CD4-positive, alpha-beta T cell (primary cell): ENCODE measurements at regions not wholly inside any gene's neighbourhood (a gene's known extent, or its start where the extent isn't known, plus 50 kb on each side); places are given as distances from the start of the nearest gene placed in this dataset.

Experiments used
- ATAC-seq: fragments of 200-7000 bp; cut with Tn5 transposase; one replicate; pipeline ENCODE4 v1.10.0; 2022; ENCODE audit warnings: mild to moderate bottlenecking; ENCODE audit not compliant: poor library complexity
- CTCF ChIA-PET: fragments of 350-600 bp; sonication (Branson Sonifier 250); formaldehyde crosslinking; loops from one replicate; lab custom pipeline; 2021; ENCODE audit warnings: antibody characterized with exemption, inconsistent platforms; lab: Charles Lee
- POLR2A ChIA-PET: fragments of 350-600 bp; sonication (Branson Sonifier 250); formaldehyde crosslinking; loops from one replicate; lab custom pipeline; 2021; ENCODE audit warnings: antibody characterized with exemption, inconsistent platforms; lab: Charles Lee
- DNase-seq, 14 experiments: peaks; one replicate each; pipeline ENCODE4 v3.0.0-alpha.2; 2013 to 2020; ENCODE audit warnings: mixed read lengths in 2 of 14
- H3K27ac ChIP-seq, 2 donors: one replicate each; pipeline versions ENCODE4 v1.5.1 to v1.7.0; 2013; ENCODE audit warnings: low read length in 2 of 2, low read depth in 1 of 2, mild to moderate bottlenecking in 1 of 2
- H3K27me3 ChIP-seq, 2 experiments: 1 replicate in 1 of 2; 2 replicates in 1 of 2; pipeline versions ENCODE4 v1.6.1 to v1.7.0; 2013; ENCODE audit warnings: low read length in 2 of 2, control low read depth in 1 of 2, mild to moderate bottlenecking in 1 of 2, moderate library complexity in 1 of 2; ENCODE audit not compliant: insufficient read depth in 2 of 2, control insufficient read depth in 1 of 2
- H3K36me3 ChIP-seq: one replicate; pipeline ENCODE4 v1.6.1; 2013; ENCODE audit warnings: low read length, control low read depth; ENCODE audit not compliant: insufficient read depth
- H3K4me1 ChIP-seq: one replicate; pipeline ENCODE4 v1.6.1; 2013; ENCODE audit warnings: low read length, control low read depth; ENCODE audit not compliant: insufficient read depth
- H3K4me3 ChIP-seq: one replicate; pipeline ENCODE4 v1.5.1; 2013; ENCODE audit warnings: mild to moderate bottlenecking, low read length, moderate library complexity
- H3K9me3 ChIP-seq, 2 experiments: 1 replicate in 1 of 2; 2 replicates in 1 of 2; pipeline versions ENCODE4 v1.6.1 to v1.7.0; 2013; ENCODE audit warnings: low read length in 2 of 2, mild to moderate bottlenecking in 2 of 2, control low read depth in 1 of 2, moderate library complexity in 1 of 2; ENCODE audit not compliant: control insufficient read depth in 1 of 2, insufficient read depth in 1 of 2
- H3K27ac Mint-ChIP-seq: one replicate; pipeline ENCODE4 v1.8.0; 2020; ENCODE audit warnings: mixed read lengths
- H3K27me3 Mint-ChIP-seq: one replicate; pipeline ENCODE4 v1.8.0; 2021; ENCODE audit warnings: mixed read lengths
- H3K36me3 Mint-ChIP-seq: one replicate; pipeline ENCODE4 v1.8.0; 2021; ENCODE audit warnings: low read depth, mixed read lengths
- H3K4me1 Mint-ChIP-seq: one replicate; pipeline ENCODE4 v1.8.0; 2021; ENCODE audit warnings: low read depth, mixed read lengths
- H3K4me3 Mint-ChIP-seq: one replicate; pipeline ENCODE4 v1.8.0; 2020; ENCODE audit warnings: mild to moderate bottlenecking, mixed read lengths
- H3K9me3 Mint-ChIP-seq: one replicate; pipeline ENCODE4 v1.8.0; 2020; ENCODE audit warnings: mixed read lengths
- intact Hi-C, 2 experiments: fragments of 100-400 bp; cut with DNase I in 1 of 2; cut with micrococcal nuclease in 1 of 2; formaldehyde crosslinking; loops; one replicate each; pipeline versions ENCODE4 v1.15.1 to v1.9.0; 2023 to 2025; cut with DNase I, micrococcal nuclease
- TF ChIP-seq, protein P1 (sequence below): fragments of 200-600 bp; IDR thresholded peaks from one replicate; pipeline ENCODE4 v1.8.0; 2022; ENCODE audit warnings: antibody characterized with exemption, mild to moderate bottlenecking

DNA sequence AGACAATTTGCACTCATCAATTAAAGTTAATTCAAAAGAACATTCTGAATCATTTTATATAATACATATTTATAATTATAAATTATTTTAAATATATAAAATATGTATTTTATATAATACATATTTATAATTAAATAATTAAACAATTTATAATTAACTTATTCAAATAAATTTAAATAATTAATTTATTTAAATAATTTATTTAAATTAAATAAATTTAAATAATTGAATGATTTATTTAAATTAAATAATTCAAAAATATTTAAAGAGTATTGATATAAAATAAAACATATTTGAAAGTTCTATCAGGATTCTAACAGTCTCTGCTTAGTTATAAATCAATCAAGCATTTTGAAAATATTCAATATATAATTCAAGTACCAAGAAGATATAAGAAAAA is 775.5 kb upstream of the CTNND2 start:
- ChIA-PET POLR2A (no interaction called here), CTCF (no interaction called here)
- DNase-seq = no peak
- intact Hi-C loops = no loop called here
- Histone ChIP-seq H3K9me3 (no peaks in the 10 kb centered on the region), H3K27ac (no peak overlapping the region), H3K36me3 (no peaks in the 10 kb centered on the region), H3K4me1 (no peaks in the 10 kb centered on the region), H3K4me3 (no peak overlapping the region), H3K27me3 (no peaks in the 10 kb centered on the region)
- H3K9me3 Mint-ChIP-seq = peaks cover 8% of the 10 kb centered on the region
- no peak overlapping the region for H3K4me3 Mint-ChIP-seq
- TF ChIP-seq, protein P1, sequence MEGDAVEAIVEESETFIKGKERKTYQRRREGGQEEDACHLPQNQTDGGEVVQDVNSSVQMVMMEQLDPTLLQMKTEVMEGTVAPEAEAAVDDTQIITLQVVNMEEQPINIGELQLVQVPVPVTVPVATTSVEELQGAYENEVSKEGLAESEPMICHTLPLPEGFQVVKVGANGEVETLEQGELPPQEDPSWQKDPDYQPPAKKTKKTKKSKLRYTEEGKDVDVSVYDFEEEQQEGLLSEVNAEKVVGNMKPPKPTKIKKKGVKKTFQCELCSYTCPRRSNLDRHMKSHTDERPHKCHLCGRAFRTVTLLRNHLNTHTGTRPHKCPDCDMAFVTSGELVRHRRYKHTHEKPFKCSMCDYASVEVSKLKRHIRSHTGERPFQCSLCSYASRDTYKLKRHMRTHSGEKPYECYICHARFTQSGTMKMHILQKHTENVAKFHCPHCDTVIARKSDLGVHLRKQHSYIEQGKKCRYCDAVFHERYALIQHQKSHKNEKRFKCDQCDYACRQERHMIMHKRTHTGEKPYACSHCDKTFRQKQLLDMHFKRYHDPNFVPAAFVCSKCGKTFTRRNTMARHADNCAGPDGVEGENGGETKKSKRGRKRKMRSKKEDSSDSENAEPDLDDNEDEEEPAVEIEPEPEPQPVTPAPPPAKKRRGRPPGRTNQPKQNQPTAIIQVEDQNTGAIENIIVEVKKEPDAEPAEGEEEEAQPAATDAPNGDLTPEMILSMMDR = no peak
- H3K27me3 Mint-ChIP-seq = no peaks in the 10 kb centered on the region
- H3K27ac Mint-ChIP-seq = no peak overlapping the region
- ATAC-seq = no peak
- no peaks in the 10 kb centered on the region for H3K36me3 Mint-ChIP-seq
- H3K4me1 Mint-ChIP-seq = no peaks in the 10 kb centered on the region

DNA sequence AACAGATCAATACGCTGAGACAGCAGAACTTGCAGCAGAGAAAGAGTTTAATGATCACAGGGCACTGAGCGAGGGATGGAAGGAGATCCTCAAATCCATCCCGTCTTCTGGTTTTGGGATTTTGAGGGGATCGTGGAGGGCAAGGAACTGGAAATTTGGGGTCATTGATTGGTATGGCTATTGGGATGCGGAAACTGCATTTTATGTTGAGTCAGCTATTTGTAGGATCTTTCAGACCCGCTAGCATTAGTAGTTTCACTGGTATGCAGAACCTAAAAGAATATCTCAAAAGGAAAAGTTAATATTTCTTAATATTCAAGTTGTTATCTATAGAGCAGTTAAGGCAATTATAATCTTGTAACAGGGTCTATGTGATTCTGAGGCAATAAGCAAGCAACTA is 771.7 kb upstream of the CTNND2 start:
- Mint-ChIP-seq H3K36me3 (no peaks in the 10 kb centered on the region), H3K27ac (no peak overlapping the region), H3K4me3 (no peak overlapping the region), H3K9me3 (peaks cover 4% of the 10 kb centered on the region), H3K4me1 (no peaks in the 10 kb centered on the region), H3K27me3 (no peaks in the 10 kb centered on the region)
- no peak for DNase-seq
- ATAC-seq = no peak
- ChIA-PET CTCF (no interaction called here), POLR2A (no interaction called here)
- no peak overlapping the region for H3K27ac ChIP-seq
- no peaks in the 10 kb centered on the region for H3K4me1 ChIP-seq
- no peaks in the 10 kb centered on the region for H3K27me3 ChIP-seq
- peaks cover 0 to 18% of the 10 kb centered on the region in 2 experiments for H3K9me3 ChIP-seq
- no peaks in the 10 kb centered on the region for H3K36me3 ChIP-seq
- H3K4me3 ChIP-seq = no peak overlapping the region
- intact Hi-C loops = no loop called here
- TF ChIP-seq, protein P1 = no peak

DNA sequence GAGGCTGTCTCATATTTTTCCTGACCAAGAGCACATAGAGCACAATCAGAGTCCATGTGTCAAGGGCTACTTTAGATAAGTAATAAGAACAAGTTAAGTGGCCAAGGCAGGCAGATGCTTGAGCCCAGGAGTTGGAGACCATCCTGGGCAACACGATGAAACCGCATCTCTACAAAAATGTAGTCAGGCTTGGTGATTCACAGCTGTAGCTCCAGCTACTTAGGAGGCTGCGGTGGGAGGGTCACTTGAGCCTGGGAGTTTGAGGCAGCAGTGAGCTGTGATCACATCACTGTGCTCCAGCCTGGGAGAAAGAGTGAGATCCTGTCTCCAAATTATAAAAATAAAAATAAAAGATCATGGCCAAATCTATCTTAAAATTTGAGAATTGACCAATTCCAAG is 767.9 kb upstream of the CTNND2 start:
- Mint-ChIP-seq H3K27me3 (no peaks in the 10 kb centered on the region), H3K4me1 (no peaks in the 10 kb centered on the region), H3K9me3 (peaks cover 9% of the 10 kb centered on the region), H3K4me3 (no peak overlapping the region), H3K27ac (no peak overlapping the region), H3K36me3 (no peaks in the 10 kb centered on the region)
- no peaks in the 10 kb centered on the region for H3K4me1 ChIP-seq
- intact Hi-C loops = no loop called here
- ChIA-PET CTCF (no interaction called here), POLR2A (no interaction called here)
- no peak overlapping the region for H3K27ac ChIP-seq
- DNase-seq = no peak
- H3K9me3 ChIP-seq = peaks cover 0 to 19% of the 10 kb centered on the region in 2 experiments
- TF ChIP-seq, protein P1 = no peak
- no peak overlapping the region for H3K4me3 ChIP-seq
- no peaks in the 10 kb centered on the region for H3K36me3 ChIP-seq
- ATAC-seq = no peak
- no peaks in the 10 kb centered on the region for H3K27me3 ChIP-seq
